ENCODE measurements at regions not wholly inside any gene's neighbourhood (a gene's known extent, or its start where the extent isn't known, plus 50 kb on each side); places are given as distances from the start of the nearest gene placed in this dataset.

DNA sequence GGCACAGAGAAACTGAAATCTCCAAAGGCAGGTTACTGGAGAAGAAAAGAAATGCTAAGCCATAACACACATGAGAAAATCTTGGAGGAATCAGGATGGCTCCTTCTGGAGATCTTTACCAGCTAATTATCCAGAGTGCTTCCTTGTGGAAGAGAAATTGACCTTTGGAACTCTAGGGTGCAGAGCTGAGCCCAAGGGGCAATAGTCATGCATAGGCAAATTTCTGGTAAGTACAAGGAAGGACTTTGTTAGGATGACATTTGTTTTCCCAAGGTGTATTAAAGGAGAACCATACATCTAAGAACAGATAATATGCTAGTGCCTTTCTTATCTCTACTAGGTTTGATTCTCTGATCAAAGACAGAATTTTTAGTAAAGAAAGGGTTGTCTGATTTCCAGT, 670.6 kb downstream of the DHX35 start:
- Histone ChIP-seq H3K36me3 (ENCODE audit: control insufficient read depth, insufficient read depth, low read length) (no peaks in the 10 kb centered on the region), H3K4me3 (ENCODE audit: low read length) (no peak overlapping the region), H3K4me1 (ENCODE audit: control insufficient read depth, insufficient read depth, low read length) (no peaks in the 10 kb centered on the region), H3K27ac (ENCODE audit: low read depth, low read length) (no peak overlapping the region), H3K27me3 (ENCODE audit: control insufficient read depth, insufficient read depth, low read length) (peaks cover 2% of the 10 kb centered on the region), H3K9ac (ENCODE audit: low read length) (no peak overlapping the region)

DNA sequence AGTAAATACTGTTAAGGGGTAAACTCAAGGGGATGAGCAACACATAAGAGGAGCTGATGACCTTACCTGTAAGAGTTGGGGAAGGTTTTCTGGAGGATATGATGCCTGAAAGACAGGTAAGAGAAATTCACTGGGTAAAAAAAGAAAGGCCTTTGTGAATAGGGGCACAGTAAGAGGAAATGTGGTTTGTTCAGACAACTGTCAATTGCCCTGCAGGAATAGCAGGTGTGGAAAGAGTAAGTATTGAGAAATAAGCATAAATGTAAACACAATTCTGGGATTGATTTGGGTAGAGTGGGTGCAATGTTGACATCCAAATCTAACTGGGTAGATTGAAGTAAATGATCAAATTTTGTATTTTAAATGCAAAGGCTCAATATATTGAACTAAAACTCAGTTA, 670.0 kb downstream of the DHX35 start:
- H3K36me3 ChIP-seq (ENCODE audit: control insufficient read depth, insufficient read depth, low read length): no peaks in the 10 kb centered on the region
- no peak overlapping the region for H3K27ac ChIP-seq (ENCODE audit: low read depth, low read length)
- H3K27me3 ChIP-seq (ENCODE audit: control insufficient read depth, insufficient read depth, low read length): peaks cover 2% of the 10 kb centered on the region
- no peaks in the 10 kb centered on the region for H3K4me1 ChIP-seq (ENCODE audit: control insufficient read depth, insufficient read depth, low read length)
- H3K4me3 ChIP-seq (ENCODE audit: low read length): no peak overlapping the region
- no peak overlapping the region for H3K9ac ChIP-seq (ENCODE audit: low read length)

DNA sequence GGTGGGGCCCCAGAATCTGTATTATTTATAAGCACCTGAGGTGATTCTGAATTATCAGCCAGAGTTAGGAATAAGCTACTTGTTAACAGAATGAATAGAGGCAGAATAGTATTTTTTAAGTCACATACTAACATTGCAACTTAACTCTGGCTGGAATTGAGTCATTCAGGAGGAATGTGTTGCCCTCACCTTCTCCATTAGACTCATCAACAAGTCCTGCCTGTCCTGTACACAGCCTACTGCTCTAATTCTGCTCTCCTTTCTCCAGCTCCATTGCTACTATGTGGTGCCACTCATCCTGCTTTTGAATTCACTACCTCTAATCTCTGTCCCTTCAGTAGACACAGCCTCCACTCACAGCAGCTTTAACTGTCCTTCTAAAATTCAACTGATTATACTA, 669.4 kb downstream of the DHX35 start:
- H3K27ac ChIP-seq (ENCODE audit: low read depth, low read length): no peak overlapping the region

GRCh38 chr20:39630215-39630908, 668.2 kb downstream of the DHX35 start:
- Histone ChIP-seq H3K9ac (ENCODE audit: low read length) (no peak overlapping the region), H3K27me3 (ENCODE audit: control insufficient read depth, insufficient read depth, low read length) (no peaks in the 10 kb centered on the region), H3K36me3 (ENCODE audit: control insufficient read depth, insufficient read depth, low read length) (no peaks in the 10 kb centered on the region), H3K4me1 (ENCODE audit: control insufficient read depth, insufficient read depth, low read length) (no peaks in the 10 kb centered on the region), H3K27ac (ENCODE audit: low read depth, low read length) (no peak overlapping the region), H3K4me3 (ENCODE audit: low read length) (no peak overlapping the region)

More for the DNA sequence above, 669.4 kb downstream of the DHX35 start:
- Histone ChIP-seq H3K9ac (ENCODE audit: low read length) (no peak overlapping the region), H3K36me3 (ENCODE audit: control insufficient read depth, insufficient read depth, low read length) (no peaks in the 10 kb centered on the region), H3K4me3 (ENCODE audit: low read length) (no peak overlapping the region), H3K27me3 (ENCODE audit: control insufficient read depth, insufficient read depth, low read length) (peaks cover 2% of the 10 kb centered on the region), H3K4me1 (ENCODE audit: control insufficient read depth, insufficient read depth, low read length) (no peaks in the 10 kb centered on the region)

DNA sequence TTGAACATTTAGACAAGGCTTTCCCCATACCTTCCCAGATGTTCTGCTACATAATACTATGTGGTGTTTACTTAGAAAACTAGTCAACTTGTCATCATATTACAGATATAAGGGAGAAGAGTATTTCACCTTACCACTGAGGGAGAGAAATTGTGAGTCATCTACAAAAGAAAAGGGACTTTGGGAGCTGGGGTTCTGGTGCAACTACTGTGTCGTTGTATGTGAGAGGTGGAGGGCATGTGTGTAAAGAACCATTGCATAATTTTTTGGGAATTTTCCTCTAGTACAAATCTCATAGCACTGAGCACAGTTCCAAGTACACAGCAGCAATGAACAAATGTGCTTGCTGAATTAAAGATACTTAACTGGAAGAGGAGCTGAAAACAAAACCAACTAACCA, 665.6 kb downstream of the DHX35 start:
- Histone ChIP-seq H3K27ac (ENCODE audit: low read depth, low read length) (no peak overlapping the region), H3K4me1 (ENCODE audit: control insufficient read depth, insufficient read depth, low read length) (no peaks in the 10 kb centered on the region), H3K36me3 (ENCODE audit: control insufficient read depth, insufficient read depth, low read length) (no peaks in the 10 kb centered on the region), H3K27me3 (ENCODE audit: control insufficient read depth, insufficient read depth, low read length) (no peaks in the 10 kb centered on the region), H3K4me3 (ENCODE audit: low read length) (no peak overlapping the region), H3K9ac (ENCODE audit: low read length) (no peak overlapping the region)

GRCh38 chr20:39624316-39624715, 662.2 kb downstream of the DHX35 start:
- no peaks in the 10 kb centered on the region for H3K4me1 ChIP-seq (ENCODE audit: control insufficient read depth, insufficient read depth, low read length)
- no peak overlapping the region for H3K4me3 ChIP-seq (ENCODE audit: low read length)
- no peaks in the 10 kb centered on the region for H3K36me3 ChIP-seq (ENCODE audit: control insufficient read depth, insufficient read depth, low read length)
- no peaks in the 10 kb centered on the region for H3K27me3 ChIP-seq (ENCODE audit: control insufficient read depth, insufficient read depth, low read length)
- H3K9ac ChIP-seq (ENCODE audit: low read length): no peak overlapping the region
- no peak overlapping the region for H3K27ac ChIP-seq (ENCODE audit: low read depth, low read length)

GRCh38 chr20:39623584-39624234, 661.6 kb downstream of the DHX35 start:
- Histone ChIP-seq H3K36me3 (ENCODE audit: control insufficient read depth, insufficient read depth, low read length) (no peaks in the 10 kb centered on the region), H3K27me3 (ENCODE audit: control insufficient read depth, insufficient read depth, low read length) (no peaks in the 10 kb centered on the region), H3K4me1 (ENCODE audit: control insufficient read depth, insufficient read depth, low read length) (no peaks in the 10 kb centered on the region), H3K4me3 (ENCODE audit: low read length) (no peak overlapping the region), H3K9ac (ENCODE audit: low read length) (no peak overlapping the region), H3K27ac (ENCODE audit: low read depth, low read length) (no peak overlapping the region)

- no peak overlapping the region for H3K27ac ChIP-seq (ENCODE audit: low read depth, low read length)
- no peaks in the 10 kb centered on the region for H3K27me3 ChIP-seq (ENCODE audit: control insufficient read depth, insufficient read depth, low read length)
- no peak overlapping the region for H3K4me3 ChIP-seq (ENCODE audit: low read length)
- no peak overlapping the region for H3K9ac ChIP-seq (ENCODE audit: low read length)
- no peaks in the 10 kb centered on the region for H3K4me1 ChIP-seq (ENCODE audit: control insufficient read depth, insufficient read depth, low read length)
- H3K36me3 ChIP-seq (ENCODE audit: control insufficient read depth, insufficient read depth, low read length): no peaks in the 10 kb centered on the region
These were observed 657.2 kb downstream of the DHX35 start for GRCh38 chr20:39619271-39619785.

DNA sequence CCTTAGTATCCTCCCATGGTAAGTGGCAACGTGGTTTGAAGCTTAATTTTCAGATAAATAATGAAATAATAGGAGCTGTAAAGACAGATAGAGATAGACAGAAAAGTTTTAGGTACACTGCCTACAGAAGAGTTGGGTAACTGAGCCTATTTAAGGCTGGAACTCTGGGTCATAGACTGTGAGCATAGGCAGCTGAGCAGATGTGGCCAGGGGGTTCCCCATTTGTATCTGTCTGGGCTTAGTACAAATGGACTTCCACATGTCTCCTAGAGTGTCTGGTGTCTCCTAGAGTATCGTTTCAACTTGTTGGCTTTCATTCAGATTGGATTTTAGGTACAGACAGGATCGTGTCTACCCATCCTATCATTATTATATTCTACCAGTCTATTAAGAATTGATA, 649.8 kb downstream of the DHX35 start:
- no peak overlapping the region for H3K9ac ChIP-seq (ENCODE audit: low read length)
- H3K36me3 ChIP-seq (ENCODE audit: control insufficient read depth, insufficient read depth, low read length): no peaks in the 10 kb centered on the region

DNA sequence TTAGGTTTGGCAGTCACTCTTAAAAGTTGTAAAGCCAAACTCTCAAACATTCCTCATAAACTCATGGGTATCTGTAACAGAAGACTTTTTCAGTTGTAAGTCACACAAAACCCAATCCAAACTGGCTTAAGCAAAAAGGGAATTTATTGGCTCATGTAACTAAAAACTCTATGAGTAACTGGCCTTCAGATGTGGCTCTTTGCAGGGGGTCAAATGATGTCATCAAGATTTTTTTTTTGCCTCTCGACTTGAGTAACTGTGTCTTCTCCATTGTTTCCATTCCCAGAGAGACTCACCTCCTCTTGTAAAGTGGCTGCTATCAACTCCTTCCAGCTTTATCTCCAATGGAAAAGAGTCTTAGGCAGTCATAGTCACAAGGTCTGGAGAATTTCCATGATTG, 645.0 kb downstream of the DHX35 start:
- no peak overlapping the region for H3K9ac ChIP-seq (ENCODE audit: low read length)
- H3K27ac ChIP-seq (ENCODE audit: low read depth, low read length): no peak overlapping the region
- no peak overlapping the region for H3K4me3 ChIP-seq (ENCODE audit: low read length)
- no peaks in the 10 kb centered on the region for H3K4me1 ChIP-seq (ENCODE audit: control insufficient read depth, insufficient read depth, low read length)
- H3K36me3 ChIP-seq (ENCODE audit: control insufficient read depth, insufficient read depth, low read length): no peaks in the 10 kb centered on the region
- H3K27me3 ChIP-seq (ENCODE audit: control insufficient read depth, insufficient read depth, low read length): no peaks in the 10 kb centered on the region

More for the DNA sequence above, 649.8 kb downstream of the DHX35 start:
- Histone ChIP-seq H3K27ac (ENCODE audit: low read depth, low read length) (no peak overlapping the region), H3K4me1 (ENCODE audit: control insufficient read depth, insufficient read depth, low read length) (no peaks in the 10 kb centered on the region), H3K27me3 (ENCODE audit: control insufficient read depth, insufficient read depth, low read length) (no peaks in the 10 kb centered on the region), H3K4me3 (ENCODE audit: low read length) (no peak overlapping the region)

- Histone ChIP-seq H3K27ac (ENCODE audit: low read depth, low read length) (no peak overlapping the region), H3K4me1 (ENCODE audit: control insufficient read depth, insufficient read depth, low read length) (no peaks in the 10 kb centered on the region), H3K9ac (ENCODE audit: low read length) (no peak overlapping the region), H3K27me3 (ENCODE audit: control insufficient read depth, insufficient read depth, low read length) (no peaks in the 10 kb centered on the region), H3K36me3 (ENCODE audit: control insufficient read depth, insufficient read depth, low read length) (no peaks in the 10 kb centered on the region), H3K4me3 (ENCODE audit: low read length) (no peak overlapping the region)
These were observed 643.8 kb downstream of the DHX35 start for GRCh38 chr20:39605908-39606307.

GRCh38 chr20:39605361-39605760, 643.2 kb downstream of the DHX35 start:
- Histone ChIP-seq H3K27me3 (ENCODE audit: control insufficient read depth, insufficient read depth, low read length) (no peaks in the 10 kb centered on the region), H3K9ac (ENCODE audit: low read length) (no peak overlapping the region), H3K4me1 (ENCODE audit: control insufficient read depth, insufficient read depth, low read length) (no peaks in the 10 kb centered on the region), H3K36me3 (ENCODE audit: control insufficient read depth, insufficient read depth, low read length) (no peaks in the 10 kb centered on the region), H3K4me3 (ENCODE audit: low read length) (no peak overlapping the region), H3K27ac (ENCODE audit: low read depth, low read length) (no peak overlapping the region)

DNA sequence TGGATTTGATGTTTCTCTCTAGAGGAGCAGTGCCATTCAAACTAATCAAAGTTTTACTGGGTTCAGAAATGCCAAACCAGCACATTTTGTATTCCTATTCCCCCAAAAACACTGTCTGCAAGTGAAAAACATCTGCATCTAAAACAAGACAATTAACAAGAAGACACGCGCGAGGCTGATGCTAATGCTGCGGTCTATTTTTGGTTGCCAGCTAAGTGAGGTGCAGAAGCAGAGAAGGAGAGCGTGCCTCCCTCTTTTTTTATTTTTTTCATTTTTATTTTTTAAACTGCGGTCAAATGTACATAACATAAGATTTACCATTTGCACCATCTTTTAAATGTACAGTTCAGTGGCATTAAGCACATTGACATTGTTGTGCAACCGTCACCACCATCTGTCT, 641.1 kb downstream of the DHX35 start:
- H3K27ac ChIP-seq (ENCODE audit: low read depth, low read length): no peak overlapping the region
- no peak overlapping the region for H3K9ac ChIP-seq (ENCODE audit: low read length)
- no peak overlapping the region for H3K4me3 ChIP-seq (ENCODE audit: low read length)
- H3K36me3 ChIP-seq (ENCODE audit: control insufficient read depth, insufficient read depth, low read length): no peaks in the 10 kb centered on the region
- no peaks in the 10 kb centered on the region for H3K27me3 ChIP-seq (ENCODE audit: control insufficient read depth, insufficient read depth, low read length)
- no peaks in the 10 kb centered on the region for H3K4me1 ChIP-seq (ENCODE audit: control insufficient read depth, insufficient read depth, low read length)

Data from rectal smooth muscle tissue (tissue), 1 donor.